GM19240 (cell line): ENCODE measurements at regions not wholly inside any gene's neighbourhood (a gene's known extent, or its start where the extent isn't known, plus 50 kb on each side); places are given as distances from the start of the nearest gene placed in this dataset.

ENCODE experiments used
- DNase-seq: peaks from one replicate; pipeline ENCODE4 v3.0.0; 2011; ENCODE audit warnings: low spot score; ENCODE audit not compliant: insufficient read length

- DNase-seq: no peak
Observed at GRCh38 chr10:78889536-78890063, 179.2 kb upstream of the ZMIZ1 start.

- DNase-seq: no peak
Observed at GRCh38 chr10:78890506-78890905, 178.3 kb upstream of the ZMIZ1 start.

DNA sequence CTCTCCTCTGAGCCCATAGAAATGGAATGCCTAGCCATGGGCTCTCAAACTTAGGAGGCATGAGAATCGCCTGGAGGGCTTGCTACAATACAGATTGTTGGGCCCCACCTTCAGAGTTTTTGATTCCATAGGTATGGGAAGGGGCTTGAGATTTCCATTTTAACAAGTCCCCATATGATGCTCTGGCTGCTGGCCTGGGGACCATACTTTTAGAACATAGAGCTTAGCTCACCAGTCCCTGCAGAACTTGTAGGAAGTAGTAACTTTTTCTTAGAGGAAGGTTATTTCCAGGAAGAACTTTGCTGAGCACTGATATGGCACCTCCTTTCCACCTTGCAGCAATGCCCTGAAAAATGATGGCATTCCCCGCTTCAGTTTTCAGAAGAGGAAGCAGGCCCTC is 177.0 kb upstream of the ZMIZ1 start:
- no peak for DNase-seq

- no peak for DNase-seq
Observed at GRCh38 chr10:78892338-78893176, 176.2 kb upstream of the ZMIZ1 start.

DNA sequence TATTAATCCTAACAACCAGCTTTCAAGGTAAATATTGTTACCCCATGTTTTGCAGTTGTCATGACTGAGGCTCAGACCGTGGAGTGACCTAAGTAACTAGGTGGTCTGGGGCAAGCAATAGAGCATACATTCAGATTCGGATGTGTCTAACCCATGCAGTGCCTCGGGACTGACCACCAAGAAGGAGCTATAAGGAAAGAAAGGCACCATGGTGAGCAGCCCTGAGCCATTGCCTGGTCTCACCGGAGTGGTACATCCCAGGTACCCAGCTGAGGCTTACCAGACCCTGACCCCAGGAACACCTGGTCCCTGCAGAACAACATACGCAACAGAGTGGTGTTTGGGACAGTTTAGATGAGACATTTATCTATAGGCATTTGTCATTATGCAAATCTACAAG is 175.5 kb upstream of the ZMIZ1 start:
- DNase-seq: no peak

GRCh38 chr10:78894089-78894840 is 174.5 kb upstream of the ZMIZ1 start:
- no peak for DNase-seq

DNA sequence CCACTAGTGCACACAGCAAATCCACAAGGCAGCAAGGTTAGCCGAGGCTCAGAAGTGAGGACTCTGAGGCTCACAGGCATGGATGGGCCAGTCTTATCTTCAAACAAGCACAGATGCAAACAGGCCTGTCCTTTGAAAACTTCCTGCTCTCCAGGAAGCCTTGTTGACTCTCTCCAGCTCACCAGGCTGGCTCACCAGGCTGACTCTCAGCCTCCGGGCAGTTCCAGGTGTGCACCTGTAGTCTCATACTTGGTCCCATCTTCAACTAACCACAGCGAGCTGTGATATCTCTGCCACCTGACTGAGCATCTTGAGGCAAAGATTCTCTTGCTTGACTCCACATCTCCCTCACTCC is 173.9 kb upstream of the ZMIZ1 start:
- no peak for DNase-seq

- no peak for DNase-seq
Observed at GRCh38 chr10:78895469-78895868, 173.3 kb upstream of the ZMIZ1 start.

GRCh38 chr10:78896159-78896928 is 172.4 kb upstream of the ZMIZ1 start:
- DNase-seq: no peak

GRCh38 chr10:78898341-78899097 is 170.2 kb upstream of the ZMIZ1 start:
- DNase-seq: no peak

- DNase-seq: no peak
Observed at GRCh38 chr10:78899098-78899754, 169.5 kb upstream of the ZMIZ1 start.

DNA sequence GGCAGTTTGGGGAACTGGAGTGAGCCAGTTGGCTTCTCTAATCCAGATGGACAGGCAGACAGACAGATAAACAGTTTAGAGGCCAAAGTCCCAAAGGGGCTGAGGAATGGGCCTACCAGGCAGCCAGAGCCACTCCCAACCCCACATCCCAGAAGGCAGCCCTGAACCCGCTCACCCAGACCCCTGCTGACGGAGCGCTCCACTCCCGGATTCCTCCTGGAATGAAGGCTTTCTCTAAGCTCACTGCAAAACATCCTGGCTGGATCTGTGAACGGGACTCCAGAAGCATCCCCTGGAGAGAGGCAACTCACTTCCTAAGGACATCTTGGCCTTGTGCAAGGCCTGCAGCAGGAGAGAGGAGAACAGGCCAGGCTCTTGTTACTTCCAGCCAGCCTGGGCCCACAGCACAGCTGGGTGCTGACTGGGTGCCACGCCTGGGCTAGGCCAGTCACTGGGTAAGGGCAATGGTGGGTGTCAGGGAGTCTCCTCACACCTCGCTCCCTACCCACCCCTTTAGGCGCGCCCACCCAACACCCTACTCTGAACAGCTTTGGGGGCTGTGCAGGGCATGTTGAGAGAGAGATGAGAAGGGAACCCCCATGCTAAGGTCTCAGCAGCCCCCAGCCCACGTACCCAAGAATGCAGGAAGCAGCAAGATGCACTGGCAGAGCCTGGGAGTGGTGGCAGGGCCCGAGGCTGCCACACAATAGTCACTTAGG is 168.6 kb upstream of the ZMIZ1 start:
- no peak for DNase-seq

DNA sequence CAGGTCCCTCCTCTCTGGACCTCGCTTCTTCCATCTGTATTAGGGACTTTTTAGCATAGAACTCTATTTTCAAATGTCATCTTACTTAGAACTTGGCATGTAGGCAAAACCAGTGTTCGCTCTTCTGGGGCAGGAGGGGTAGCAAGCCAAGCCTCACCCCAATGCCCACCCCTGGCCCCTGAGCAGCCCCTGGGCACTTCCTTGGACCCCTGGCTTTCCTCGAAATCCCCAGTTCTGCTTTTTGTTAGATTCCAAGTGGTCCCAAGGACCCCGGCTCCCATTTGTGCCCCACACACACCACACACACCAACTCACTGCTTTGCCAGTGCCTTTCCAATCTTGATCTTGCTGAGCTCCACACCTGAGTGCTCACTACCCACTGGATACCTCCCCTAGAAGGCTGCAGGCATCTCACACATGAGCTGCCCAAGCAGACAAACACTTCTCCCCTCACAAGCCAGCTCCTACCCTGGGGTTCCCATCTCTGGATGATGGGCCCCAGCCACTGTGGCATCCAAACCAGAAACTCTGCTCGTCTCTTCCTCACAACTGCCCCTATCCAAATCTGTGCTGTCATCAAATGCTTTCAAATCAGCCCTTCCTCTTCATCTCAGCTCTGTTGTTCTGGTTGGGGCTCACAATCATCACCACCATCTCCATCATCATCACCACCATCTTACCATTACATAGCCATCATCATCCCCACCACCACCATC is 167.9 kb upstream of the ZMIZ1 start:
- DNase-seq: no peak

- DNase-seq: no peak
Observed at GRCh38 chr10:78901694-78902093, 167.1 kb upstream of the ZMIZ1 start.

DNA sequence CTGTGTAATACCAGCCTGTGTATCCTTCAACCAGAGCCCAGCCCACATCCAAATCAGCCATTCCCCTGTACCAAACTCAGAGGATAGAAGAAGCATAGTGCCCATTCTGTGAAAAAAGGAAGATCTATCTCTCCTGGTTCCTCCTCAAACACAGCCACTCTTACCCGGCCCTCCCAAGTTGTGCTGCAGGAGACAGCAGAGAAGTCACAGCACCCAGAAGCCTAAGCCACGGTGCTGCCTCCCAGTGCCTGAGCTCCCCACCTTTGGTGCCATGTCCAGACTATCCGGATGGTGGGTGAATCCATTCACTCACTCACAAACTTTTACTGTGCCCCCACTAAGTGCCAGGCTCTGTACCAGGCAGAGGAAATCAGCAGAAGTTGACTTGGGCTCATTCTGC is 166.0 kb upstream of the ZMIZ1 start:
- no peak for DNase-seq

GRCh38 chr10:78903341-78903940 is 165.3 kb upstream of the ZMIZ1 start:
- no peak for DNase-seq

- DNase-seq: no peak
Observed at GRCh38 chr10:78904196-78904595, 164.6 kb upstream of the ZMIZ1 start.

GRCh38 chr10:78905015-78905956 is 163.5 kb upstream of the ZMIZ1 start:
- no peak for DNase-seq
